Lung (tissue), 11 donors: ENCODE measurements at regions not wholly inside any gene's neighbourhood (a gene's known extent, or its start where the extent isn't known, plus 50 kb on each side); places are given as distances from the start of the nearest gene placed in this dataset.

ENCODE experiments used
- ATAC-seq: fragments of 200-7000 bp; cut with Tn5 transposase; one replicate; pipeline ENCODE4 v1.9.1; 2020; ENCODE audit warnings: moderate number of reproducible peaks; ENCODE audit not compliant: insufficient read depth, low FRiP score
- DNase-seq, 3 donors: peaks; one replicate each; pipeline ENCODE4 v3.0.0-alpha.2; 2013 to 2017
- H3K27ac ChIP-seq, 2 donors: one replicate each; pipeline ENCODE4 v1.5.1; 2013; ENCODE audit warnings: mild to moderate bottlenecking in 2 of 2, moderate library complexity in 2 of 2, control low read depth in 1 of 2, inconsistent platforms in 1 of 2, low read depth in 1 of 2, low read length in 1 of 2
- H3K27me3 ChIP-seq, 3 donors: one replicate each; pipeline ENCODE4 v1.5.1; 2013; ENCODE audit warnings: low read length in 2 of 3; ENCODE audit not compliant: control insufficient read depth in 3 of 3, insufficient read depth in 3 of 3
- H3K36me3 ChIP-seq, 4 donors: one replicate each; pipeline ENCODE4 v1.5.1; 2013; ENCODE audit warnings: low read length in 4 of 4, mild to moderate bottlenecking in 1 of 4, moderate library complexity in 1 of 4; ENCODE audit not compliant: control insufficient read depth in 4 of 4, insufficient read depth in 4 of 4
- H3K4me1 ChIP-seq, 5 donors: one replicate each; pipeline ENCODE4 v1.5.1; 2013; ENCODE audit warnings: low read length in 5 of 5, mild to moderate bottlenecking in 2 of 5, moderate library complexity in 1 of 5; ENCODE audit not compliant: control insufficient read depth in 5 of 5, insufficient read depth in 5 of 5
- H3K4me3 ChIP-seq: one replicate; pipeline ENCODE4 v1.5.1; 2013; ENCODE audit warnings: mild to moderate bottlenecking, control low read depth, moderate library complexity
- H3K9ac ChIP-seq, 2 donors: one replicate each; pipeline ENCODE4 v1.5.1; 2013; ENCODE audit warnings: low read length in 2 of 2, control low read depth in 1 of 2; ENCODE audit not compliant: insufficient read depth in 1 of 2
- H3K9me3 ChIP-seq, 4 donors: one replicate each; pipeline ENCODE4 v1.5.1; 2013; ENCODE audit warnings: low read length in 3 of 4, mild to moderate bottlenecking in 1 of 4, moderate library complexity in 1 of 4; ENCODE audit not compliant: control insufficient read depth in 4 of 4, insufficient read depth in 3 of 4
- WGBS, 2 donors: extraction: QIAGEN DNeasy Blood & Tissue Kit; methylation state at CpG; one replicate each; pipeline ENCODE4 v1.1.7; 2013; 5-methylcytosine and 5-hydroxymethylcytosine counted together
- TF ChIP-seq, protein P1 (sequence below): IDR thresholded peaks from 2 replicates; pipeline ENCODE4 v1.5.1; 2012; ENCODE audit warnings: mild to moderate bottlenecking; ENCODE audit errors: control extremely low read depth, extremely low read depth
- donor health status: control.
- donor health status: control.
- donor health status: Bipolar disorder and iron deficiency.
- donor health status: healthy.
- donor health status: DM: yes; HTN: yes; CAD: no.

DNA sequence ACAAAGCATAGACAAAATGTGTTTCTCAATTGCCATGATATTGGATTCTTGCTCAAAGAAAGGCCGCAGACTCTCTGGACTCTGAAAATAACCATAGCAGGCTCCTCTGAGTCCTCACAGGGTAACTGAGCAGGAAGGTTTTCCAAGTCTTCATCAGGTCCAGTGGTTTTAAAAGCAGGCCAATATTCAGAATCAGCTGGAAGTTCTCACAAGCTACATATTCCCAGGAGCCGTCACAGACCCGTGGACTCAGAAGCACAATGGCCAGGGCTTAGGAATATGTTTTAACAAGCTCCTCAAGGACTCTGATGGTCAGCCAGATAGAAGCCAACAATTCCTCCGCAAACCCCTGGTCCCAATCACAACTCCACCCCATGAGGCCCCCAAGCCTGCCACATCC is 256.1 kb upstream of the ADAMTS9 start:
- 89 to 95% methylated on average over 4 of the region's 4 CpGs for WGBS, 2 donors
- H3K4me1 ChIP-seq = peaks cover 0 to 23% (median 6%) of the 10 kb centered on the region in 5 donors
- no peaks in the 10 kb centered on the region for H3K36me3 ChIP-seq
- H3K4me3 ChIP-seq = no peak overlapping the region
- DNase-seq (no peak), ATAC-seq (no peak)
- peaks cover 0 to 3% (median 0%) of the 10 kb centered on the region in 4 donors for H3K9me3 ChIP-seq
- TF ChIP-seq, protein P1, sequence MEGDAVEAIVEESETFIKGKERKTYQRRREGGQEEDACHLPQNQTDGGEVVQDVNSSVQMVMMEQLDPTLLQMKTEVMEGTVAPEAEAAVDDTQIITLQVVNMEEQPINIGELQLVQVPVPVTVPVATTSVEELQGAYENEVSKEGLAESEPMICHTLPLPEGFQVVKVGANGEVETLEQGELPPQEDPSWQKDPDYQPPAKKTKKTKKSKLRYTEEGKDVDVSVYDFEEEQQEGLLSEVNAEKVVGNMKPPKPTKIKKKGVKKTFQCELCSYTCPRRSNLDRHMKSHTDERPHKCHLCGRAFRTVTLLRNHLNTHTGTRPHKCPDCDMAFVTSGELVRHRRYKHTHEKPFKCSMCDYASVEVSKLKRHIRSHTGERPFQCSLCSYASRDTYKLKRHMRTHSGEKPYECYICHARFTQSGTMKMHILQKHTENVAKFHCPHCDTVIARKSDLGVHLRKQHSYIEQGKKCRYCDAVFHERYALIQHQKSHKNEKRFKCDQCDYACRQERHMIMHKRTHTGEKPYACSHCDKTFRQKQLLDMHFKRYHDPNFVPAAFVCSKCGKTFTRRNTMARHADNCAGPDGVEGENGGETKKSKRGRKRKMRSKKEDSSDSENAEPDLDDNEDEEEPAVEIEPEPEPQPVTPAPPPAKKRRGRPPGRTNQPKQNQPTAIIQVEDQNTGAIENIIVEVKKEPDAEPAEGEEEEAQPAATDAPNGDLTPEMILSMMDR = no peak
- no peak overlapping the region for H3K9ac ChIP-seq
- H3K27ac ChIP-seq = no peak overlapping the region
- H3K27me3 ChIP-seq = no peaks in the 10 kb centered on the region

DNA sequence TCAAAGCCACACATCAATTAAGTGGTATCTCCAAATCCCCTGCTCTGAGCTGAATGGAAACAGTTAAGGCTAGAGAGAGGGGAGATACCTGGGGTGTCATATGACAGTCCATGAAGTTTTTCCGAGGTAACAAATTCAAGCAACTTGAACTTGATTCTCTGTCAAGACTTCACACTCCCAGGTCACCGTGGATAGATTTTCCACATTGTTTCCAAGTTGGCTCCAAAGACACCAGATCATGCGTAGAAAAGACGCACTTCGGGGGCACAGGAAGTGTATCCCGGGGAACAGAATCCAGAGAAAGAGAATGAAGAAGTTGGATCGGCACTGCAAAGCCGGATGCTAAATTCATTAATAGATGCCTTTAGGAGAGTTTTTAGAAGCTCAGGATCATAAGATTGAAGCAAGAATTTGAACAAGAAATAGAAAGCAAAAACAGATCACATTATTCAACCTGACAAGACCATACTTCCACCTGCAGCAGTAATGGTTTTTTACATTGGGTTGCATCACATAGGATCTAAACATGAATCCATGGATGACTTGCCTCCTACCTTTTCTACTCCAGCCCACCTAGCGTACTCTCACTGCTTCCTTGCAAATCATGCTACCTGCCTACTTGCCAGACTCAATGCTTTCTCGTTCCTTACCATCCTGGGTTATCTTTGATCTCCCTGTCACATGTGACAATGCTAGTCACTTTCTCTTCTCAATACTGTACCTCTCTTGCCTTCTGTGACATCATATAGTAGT is 253.0 kb upstream of the ADAMTS9 start:
- H3K27me3 ChIP-seq = no peaks in the 10 kb centered on the region
- H3K4me3 ChIP-seq = no peak overlapping the region
- H3K36me3 ChIP-seq = no peaks in the 10 kb centered on the region
- peaks cover 0 to 23% (median 6%) of the 10 kb centered on the region in 5 donors for H3K4me1 ChIP-seq
- ATAC-seq (no peak), DNase-seq (no peak)
- 89 to 94% methylated on average over 10 of the region's 10 CpGs for WGBS, 2 donors
- H3K9me3 ChIP-seq = peaks cover 0 to 3% (median 0%) of the 10 kb centered on the region in 4 donors
- H3K9ac ChIP-seq = no peak overlapping the region
- TF ChIP-seq, protein P1 = no peak
- H3K27ac ChIP-seq = no peak overlapping the region

DNA sequence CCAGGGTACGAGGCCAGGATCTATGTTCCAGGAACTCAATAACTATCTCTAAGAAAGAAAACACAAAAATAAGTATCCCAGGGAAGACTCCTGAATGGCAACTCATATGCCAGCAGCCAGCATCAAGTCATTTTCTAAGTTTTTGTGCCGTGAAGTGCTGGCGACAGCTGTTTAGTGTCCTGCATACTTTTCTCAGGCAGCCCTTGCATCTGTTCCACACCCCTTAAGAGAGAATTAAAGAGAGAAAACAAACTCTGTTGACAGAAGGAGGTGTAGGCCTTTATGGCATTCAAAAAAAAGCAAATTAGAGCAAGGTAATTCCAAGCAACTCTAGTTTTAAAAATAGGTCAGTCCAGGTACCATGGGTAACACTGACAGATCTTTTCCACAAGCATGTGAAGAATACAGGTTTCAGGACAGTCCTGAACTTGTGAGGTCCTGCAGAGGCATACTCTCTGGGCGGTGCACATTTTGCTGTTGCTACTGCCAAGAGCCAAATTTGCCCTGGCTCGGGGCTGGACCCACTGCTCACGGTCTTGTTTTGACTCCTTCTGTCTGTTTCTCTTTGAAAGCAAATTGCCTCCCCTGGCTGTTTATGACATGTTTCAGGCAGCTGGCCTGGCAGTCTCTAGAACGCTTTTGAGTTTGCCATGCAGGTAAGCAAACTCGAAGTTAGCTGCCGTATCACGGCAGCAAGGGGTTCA is 252.1 kb upstream of the ADAMTS9 start:
- Histone ChIP-seq H3K4me1 (peaks cover 0 to 14% (median 2%) of the 10 kb centered on the region in 5 donors), H3K4me3 (no peak overlapping the region), H3K9me3 (peaks cover 0 to 3% (median 0%) of the 10 kb centered on the region in 4 donors), H3K27me3 (no peaks in the 10 kb centered on the region), H3K9ac (no peak overlapping the region), H3K36me3 (no peaks in the 10 kb centered on the region), H3K27ac (no peak overlapping the region)
- TF ChIP-seq, protein P1 = no peak
- no peak for ATAC-seq
- no peak for DNase-seq
- 79 to 81% methylated on average over 10 of the region's 10 CpGs for WGBS, 2 donors
